ENCODE measurements at regions not wholly inside any gene's neighbourhood (a gene's known extent, or its start where the extent isn't known, plus 50 kb on each side); places are given as distances from the start of the nearest gene placed in this dataset.
"Not testable (repeated sequence)": the region's sequence is repeated elsewhere in the genome, so short reads cannot be mapped to it uniquely, and the experiment has no call there.

DNA sequence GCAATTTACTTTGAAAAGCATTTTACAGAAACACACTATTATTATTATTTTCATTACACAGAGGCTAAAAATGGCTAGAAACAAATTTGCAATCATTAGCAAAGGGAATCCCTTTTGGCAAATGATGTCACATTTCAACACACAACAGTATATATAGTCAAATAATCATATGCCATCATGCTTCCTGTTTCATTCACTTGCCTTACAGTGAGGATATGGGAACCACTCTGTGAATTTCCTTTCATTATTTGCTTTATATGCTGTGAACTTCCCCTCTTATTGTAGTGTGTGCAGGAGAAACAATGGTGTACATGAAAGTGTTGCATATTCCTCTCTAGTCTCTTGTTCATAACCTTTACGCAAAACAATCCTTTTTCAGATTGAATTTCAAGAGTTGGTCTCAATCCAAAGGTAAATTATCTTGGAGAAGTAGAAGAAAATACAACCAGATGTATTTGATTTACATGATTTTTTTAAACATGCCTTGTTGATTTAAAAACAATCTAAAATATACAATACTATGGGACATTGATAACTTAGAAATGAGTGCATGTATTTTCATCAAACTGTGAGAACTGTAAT lies 657.3 kb downstream of the EFNB2 start:
- no peaks in the 10 kb centered on the region for H3K4me1 ChIP-seq
- H3K9me3 ChIP-seq, result no peaks in the 10 kb centered on the region
- H4K20me1 ChIP-seq, result no peaks in the 10 kb centered on the region
- H3K4me2 ChIP-seq, result no peak overlapping the region
- H3K27ac ChIP-seq, result no peak overlapping the region
- no peak overlapping the region for H3K9ac ChIP-seq
- H3K4me3 ChIP-seq, result no peak overlapping the region
- no peaks in the 10 kb centered on the region for H3K27me3 ChIP-seq
- H3K36me3 ChIP-seq, result no peaks in the 10 kb centered on the region
- no peak for TF ChIP-seq Cebpa-rat (IDR thresholded peaks at IDR 0.05)

DNA sequence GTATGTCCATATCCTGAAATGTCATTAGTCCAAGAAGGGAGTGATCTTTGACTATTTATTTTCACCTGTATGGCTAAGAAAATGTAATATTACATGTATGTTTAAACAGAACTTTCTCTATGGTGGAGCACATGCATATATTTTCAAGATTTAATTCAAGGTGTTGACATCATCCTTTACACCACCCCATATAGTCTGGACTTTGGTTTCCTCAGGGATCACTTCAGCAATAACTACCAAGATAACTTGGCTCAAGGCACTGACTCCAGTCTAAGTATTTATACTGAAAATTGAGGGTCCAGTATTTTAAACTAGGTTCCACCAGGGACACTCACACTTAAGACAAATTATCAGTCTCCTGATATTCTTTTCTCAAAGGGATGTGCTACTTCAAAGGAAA lies 660.6 kb downstream of the EFNB2 start:
- no peak overlapping the region for H3K9ac ChIP-seq
- H3K27ac ChIP-seq, result no peak overlapping the region
- H3K36me3 ChIP-seq, result no peaks in the 10 kb centered on the region
- no peak for TF ChIP-seq Cebpa-rat (IDR thresholded peaks at IDR 0.05)
- H3K4me3 ChIP-seq, result no peak overlapping the region
- H4K20me1 ChIP-seq, result no peaks in the 10 kb centered on the region
- no peaks in the 10 kb centered on the region for H3K4me1 ChIP-seq
- H3K4me2 ChIP-seq, result no peak overlapping the region
- H3K9me3 ChIP-seq, result no peaks in the 10 kb centered on the region
- no peaks in the 10 kb centered on the region for H3K27me3 ChIP-seq

DNA sequence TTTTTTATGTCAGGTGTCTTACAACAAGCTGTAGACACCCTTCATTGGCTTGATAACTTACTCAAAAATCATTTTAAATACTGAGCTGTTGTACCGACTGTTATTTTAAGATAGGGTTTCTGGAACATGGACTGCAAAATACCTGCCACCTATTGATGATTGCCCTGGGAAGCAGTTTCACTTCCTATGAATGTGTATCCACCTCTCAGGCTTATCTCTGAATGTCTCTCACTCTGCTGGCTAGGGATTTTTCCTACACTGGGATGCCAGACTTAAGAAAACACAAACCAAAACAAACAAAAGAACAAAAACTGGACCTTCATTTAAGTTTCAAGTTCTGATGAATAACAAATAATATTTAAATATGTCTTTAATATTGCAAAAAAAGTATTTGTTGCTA lies 663.7 kb downstream of the EFNB2 start:
- H3K27me3 ChIP-seq, result no peaks in the 10 kb centered on the region
- no peaks in the 10 kb centered on the region for H3K4me1 ChIP-seq
- no peaks in the 10 kb centered on the region for H3K9me3 ChIP-seq
- no peak for TF ChIP-seq Cebpa-rat (IDR thresholded peaks at IDR 0.05)
- H4K20me1 ChIP-seq, result no peaks in the 10 kb centered on the region
- H3K36me3 ChIP-seq, result no peaks in the 10 kb centered on the region
- H3K9ac ChIP-seq, result no peak overlapping the region
- H3K27ac ChIP-seq, result no peak overlapping the region
- H3K4me2 ChIP-seq, result no peak overlapping the region
- H3K4me3 ChIP-seq, result no peak overlapping the region

DNA sequence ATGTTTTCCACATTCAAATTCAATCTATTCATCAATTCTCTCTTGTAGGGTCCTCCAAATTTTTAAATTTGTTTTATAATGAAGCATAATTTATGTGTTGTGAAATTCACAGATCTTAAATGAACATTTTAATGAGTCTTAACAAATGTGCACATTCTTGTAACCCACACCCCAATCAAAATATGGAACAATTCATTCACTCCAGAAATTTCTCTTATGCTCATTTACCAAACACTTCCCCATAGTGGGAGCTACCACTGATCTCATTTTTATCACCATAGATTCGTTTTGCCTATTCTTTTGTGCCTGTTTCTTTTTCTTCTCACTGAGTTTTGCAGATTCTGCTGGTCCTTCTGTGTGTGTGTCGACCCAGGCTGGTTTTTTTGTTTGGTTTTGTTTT lies 664.1 kb downstream of the EFNB2 start:
- TF ChIP-seq Cebpa-rat (IDR thresholded peaks at IDR 0.05), result no peak
- Histone ChIP-seq H3K4me1 (no peaks in the 10 kb centered on the region), H3K4me2 (no peak overlapping the region), H3K27me3 (no peaks in the 10 kb centered on the region), H3K4me3 (no peak overlapping the region), H3K9ac (no peak overlapping the region), H3K36me3 (no peaks in the 10 kb centered on the region), H3K9me3 (no peaks in the 10 kb centered on the region), H3K27ac (no peak overlapping the region), H4K20me1 (no peaks in the 10 kb centered on the region)

DNA sequence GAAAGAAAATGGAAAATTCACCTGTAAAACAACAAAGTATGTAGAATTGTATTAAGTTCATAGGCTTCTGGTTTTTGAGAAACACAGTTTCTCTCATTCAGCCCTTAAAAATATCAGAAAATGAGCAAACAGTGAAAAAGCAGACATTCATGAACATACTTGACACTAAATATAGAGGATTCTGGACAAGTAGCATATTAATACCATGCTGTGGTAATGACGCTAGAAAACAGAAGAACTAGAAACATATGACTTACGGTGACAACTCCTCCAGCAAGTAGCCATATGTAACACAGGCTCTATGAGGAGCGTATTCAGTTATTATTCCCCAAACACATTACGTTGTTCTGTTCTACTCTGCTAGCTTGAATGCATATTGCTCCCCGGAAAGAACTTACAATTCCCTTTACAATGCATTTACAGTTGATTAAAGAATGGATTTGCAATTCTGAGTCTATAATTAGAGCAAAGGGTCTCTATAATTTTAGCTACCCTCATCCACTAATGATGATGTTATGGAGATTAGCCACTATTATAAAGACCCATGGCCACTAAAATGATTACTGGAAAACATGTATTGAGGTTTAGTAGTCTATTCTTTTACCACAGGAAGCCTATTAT lies 672.1 kb downstream of the EFNB2 start:
- Histone ChIP-seq H3K36me3 (no peaks in the 10 kb centered on the region), H3K4me1 (no peaks in the 10 kb centered on the region), H4K20me1 (no peaks in the 10 kb centered on the region), H3K4me2 (no peak overlapping the region), H3K9ac (no peak overlapping the region), H3K9me3 (no peaks in the 10 kb centered on the region), H3K4me3 (no peak overlapping the region), H3K27ac (no peak overlapping the region), H3K27me3 (no peaks in the 10 kb centered on the region)
- no peak for TF ChIP-seq Cebpa-rat (IDR thresholded peaks at IDR 0.05)

DNA sequence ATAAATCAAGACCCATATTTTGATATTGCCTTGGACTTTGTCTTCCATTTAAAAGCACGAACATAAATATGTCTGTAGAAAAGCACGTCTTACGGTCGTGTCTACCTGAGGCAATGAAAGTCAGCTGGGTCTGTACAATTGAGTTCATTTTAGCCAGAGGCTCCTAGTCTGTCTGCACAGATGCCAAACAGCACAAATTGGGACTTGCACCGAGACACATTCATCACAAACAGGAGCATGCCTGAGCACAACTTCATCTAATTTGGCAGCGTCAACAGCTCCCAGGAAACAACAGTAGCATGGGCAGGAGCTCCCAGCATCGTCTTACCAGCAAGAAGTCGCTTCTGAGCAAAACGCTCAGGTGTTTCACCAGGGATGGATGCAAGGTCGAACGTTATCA lies 687.0 kb downstream of the EFNB2 start:
- no peak for TF ChIP-seq Cebpa-rat (IDR thresholded peaks at IDR 0.05)
- H3K27me3 ChIP-seq, result no peaks in the 10 kb centered on the region
- no peak overlapping the region for H3K4me3 ChIP-seq
- no peaks in the 10 kb centered on the region for H3K36me3 ChIP-seq
- H3K27ac ChIP-seq, result no peak overlapping the region
- H4K20me1 ChIP-seq, result no peaks in the 10 kb centered on the region
- no peak overlapping the region for H3K4me2 ChIP-seq
- H3K9me3 ChIP-seq, result no peaks in the 10 kb centered on the region
- no peak overlapping the region for H3K9ac ChIP-seq
- no peaks in the 10 kb centered on the region for H3K4me1 ChIP-seq

DNA sequence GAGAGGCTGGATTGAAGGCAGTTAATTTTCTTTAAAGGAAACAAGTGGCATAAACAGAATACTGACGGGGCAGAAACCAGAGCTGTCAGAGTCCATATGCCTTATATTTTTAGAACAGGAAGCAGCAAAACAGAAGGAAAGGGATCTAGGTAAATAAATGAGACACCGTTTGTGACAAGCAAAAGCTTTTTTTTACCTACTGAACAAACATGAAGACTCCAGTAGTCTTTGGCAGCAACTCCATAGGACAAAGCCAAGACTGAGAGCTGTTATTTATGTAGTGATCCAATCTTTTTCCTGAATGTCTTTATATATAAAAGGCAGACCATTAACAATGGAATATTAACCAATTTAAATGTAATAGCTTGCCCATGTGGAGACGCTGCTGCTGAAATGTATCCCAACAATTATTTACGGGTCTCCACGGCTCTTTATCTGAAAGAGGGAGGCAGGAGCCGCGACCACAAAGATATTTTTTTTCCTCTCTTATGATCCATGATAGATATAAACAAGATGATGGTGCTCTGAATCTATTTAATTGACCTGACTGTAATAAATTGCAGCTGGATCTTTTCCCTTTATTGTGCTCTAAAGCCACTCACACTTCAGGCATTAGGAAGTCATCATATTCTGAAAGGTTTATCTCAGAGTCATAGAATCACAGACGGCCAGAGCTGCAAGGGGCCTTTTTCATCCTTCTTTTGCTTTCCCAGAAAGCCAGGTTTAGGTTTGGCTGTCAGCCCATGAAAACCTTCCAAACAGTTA lies 687.8 kb downstream of the EFNB2 start:
- H3K4me1 ChIP-seq, result no peaks in the 10 kb centered on the region
- H3K27me3 ChIP-seq, result no peaks in the 10 kb centered on the region
- no peaks in the 10 kb centered on the region for H3K9me3 ChIP-seq
- no peaks in the 10 kb centered on the region for H4K20me1 ChIP-seq
- no peak for TF ChIP-seq Cebpa-rat (IDR thresholded peaks at IDR 0.05)
- H3K9ac ChIP-seq, result no peak overlapping the region
- no peak overlapping the region for H3K27ac ChIP-seq
- H3K4me3 ChIP-seq, result no peak overlapping the region
- no peak overlapping the region for H3K4me2 ChIP-seq
- H3K36me3 ChIP-seq, result no peaks in the 10 kb centered on the region

DNA sequence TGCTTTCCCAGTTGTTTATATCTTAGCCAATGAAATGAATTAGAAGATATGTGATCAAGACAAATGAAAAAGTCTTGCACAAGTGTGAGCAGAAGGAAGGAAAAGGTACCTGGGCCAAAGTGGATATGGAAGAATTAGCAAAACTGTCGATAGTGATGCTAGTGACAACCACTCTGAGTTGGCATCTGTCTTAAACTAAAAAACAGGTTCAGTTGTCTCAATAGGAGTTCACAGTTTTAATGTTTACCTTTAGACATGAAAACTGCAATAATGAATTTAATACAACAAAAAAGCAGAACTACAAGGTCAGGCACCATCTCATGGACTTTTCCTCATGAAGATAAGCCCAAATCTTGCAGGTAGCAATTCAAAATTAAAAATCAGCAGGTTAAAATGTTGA lies 688.5 kb downstream of the EFNB2 start:
- no peaks in the 10 kb centered on the region for H4K20me1 ChIP-seq
- H3K27me3 ChIP-seq, result no peaks in the 10 kb centered on the region
- no peaks in the 10 kb centered on the region for H3K4me1 ChIP-seq
- H3K9me3 ChIP-seq, result no peaks in the 10 kb centered on the region
- H3K36me3 ChIP-seq, result no peaks in the 10 kb centered on the region
- no peak overlapping the region for H3K4me2 ChIP-seq
- H3K9ac ChIP-seq, result no peak overlapping the region
- H3K4me3 ChIP-seq, result no peak overlapping the region
- TF ChIP-seq Cebpa-rat (IDR thresholded peaks at IDR 0.05), result no peak
- H3K27ac ChIP-seq, result no peak overlapping the region

DNA sequence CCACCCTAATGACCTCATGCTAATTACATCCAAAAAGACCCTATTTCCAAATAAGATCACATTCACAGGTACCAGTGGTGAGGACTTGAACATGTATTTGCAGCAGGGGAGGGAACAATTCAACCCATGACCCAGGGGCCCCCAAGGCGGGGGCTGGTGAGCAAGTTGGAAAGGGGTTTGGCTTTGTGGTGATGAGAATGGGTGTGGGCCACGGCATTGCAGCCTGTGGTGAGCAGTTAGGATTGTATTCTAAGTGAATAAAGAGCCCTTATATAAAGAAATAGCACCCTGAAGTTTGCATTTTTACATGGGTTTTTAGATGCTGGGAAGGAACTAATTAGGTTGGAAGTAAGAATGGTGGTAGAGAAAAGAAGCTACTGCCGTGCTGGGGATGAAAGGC lies 694.2 kb downstream of the EFNB2 start:
- H3K27ac ChIP-seq, result no peak overlapping the region
- H3K4me1 ChIP-seq, result no peaks in the 10 kb centered on the region
- H3K4me2 ChIP-seq, result no peak overlapping the region
- H3K36me3 ChIP-seq, result no peaks in the 10 kb centered on the region
- no peak overlapping the region for H3K9ac ChIP-seq
- H3K27me3 ChIP-seq, result no peaks in the 10 kb centered on the region
- H3K9me3 ChIP-seq, result no peaks in the 10 kb centered on the region
- TF ChIP-seq Cebpa-rat (IDR thresholded peaks at IDR 0.05), result no peak
- H3K4me3 ChIP-seq, result no peak overlapping the region
- H4K20me1 ChIP-seq, result no peaks in the 10 kb centered on the region

DNA sequence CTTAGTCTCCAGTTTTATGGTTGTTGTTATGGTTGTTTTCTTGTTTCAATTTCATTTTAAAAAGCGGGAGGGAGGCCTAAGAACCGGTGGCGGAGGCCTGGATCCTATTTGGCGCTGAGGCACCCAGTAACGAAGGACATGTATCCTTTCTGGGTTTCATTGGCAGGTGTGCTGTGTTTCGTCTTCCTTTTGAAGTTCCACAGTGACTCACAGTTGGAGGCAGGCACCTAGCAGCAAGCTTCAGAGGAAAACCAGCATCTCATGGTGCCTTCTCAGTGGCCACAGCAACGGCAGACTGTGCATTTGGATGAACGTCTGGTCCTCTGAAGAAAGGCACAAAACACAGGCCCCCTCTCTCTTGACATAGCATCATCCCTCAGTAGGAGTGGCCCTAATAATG lies 697.2 kb downstream of the EFNB2 start:
- H3K9ac ChIP-seq, result no peak overlapping the region
- TF ChIP-seq Cebpa-rat (IDR thresholded peaks at IDR 0.05), result no peak
- no peaks in the 10 kb centered on the region for H4K20me1 ChIP-seq

DNA sequence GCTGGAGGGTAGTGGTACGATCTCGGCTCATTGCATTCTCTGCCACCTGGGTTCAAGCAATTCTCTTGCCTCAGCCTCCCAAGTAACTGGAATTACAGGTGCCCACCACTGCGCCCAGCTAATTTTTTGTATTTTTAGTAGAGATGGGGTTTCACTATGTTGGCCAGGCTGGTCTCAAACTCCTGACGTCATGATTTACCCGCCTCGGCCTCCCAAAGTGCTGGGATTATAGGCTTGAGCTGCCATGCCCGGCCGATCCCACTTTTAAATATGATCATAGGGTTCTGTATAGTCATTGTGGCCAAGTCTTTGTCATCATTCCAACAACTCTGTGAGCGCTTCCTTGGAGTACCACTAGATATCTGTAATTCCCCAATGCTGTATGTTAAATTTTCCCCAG lies 698.2 kb downstream of the EFNB2 start:
- not testable (repeated sequence) for H3K4me3 ChIP-seq, H3K27me3 ChIP-seq, H3K9ac ChIP-seq, H3K36me3 ChIP-seq, H3K27ac ChIP-seq, H4K20me1 ChIP-seq, H3K4me2 ChIP-seq, H3K4me1 ChIP-seq, H3K9me3 ChIP-seq

More for the DNA sequence above, 697.2 kb downstream of the EFNB2 start:
- no peaks in the 10 kb centered on the region for H3K4me1 ChIP-seq
- no peaks in the 10 kb centered on the region for H3K9me3 ChIP-seq
- no peak overlapping the region for H3K4me3 ChIP-seq
- no peak overlapping the region for H3K4me2 ChIP-seq
- no peak overlapping the region for H3K27ac ChIP-seq
- no peaks in the 10 kb centered on the region for H3K36me3 ChIP-seq
- H3K27me3 ChIP-seq, result no peaks in the 10 kb centered on the region
